ENCODE measurements at regions not wholly inside any gene's neighbourhood (a gene's known extent, or its start where the extent isn't known, plus 50 kb on each side); places are given as distances from the start of the nearest gene placed in this dataset.

DNA sequence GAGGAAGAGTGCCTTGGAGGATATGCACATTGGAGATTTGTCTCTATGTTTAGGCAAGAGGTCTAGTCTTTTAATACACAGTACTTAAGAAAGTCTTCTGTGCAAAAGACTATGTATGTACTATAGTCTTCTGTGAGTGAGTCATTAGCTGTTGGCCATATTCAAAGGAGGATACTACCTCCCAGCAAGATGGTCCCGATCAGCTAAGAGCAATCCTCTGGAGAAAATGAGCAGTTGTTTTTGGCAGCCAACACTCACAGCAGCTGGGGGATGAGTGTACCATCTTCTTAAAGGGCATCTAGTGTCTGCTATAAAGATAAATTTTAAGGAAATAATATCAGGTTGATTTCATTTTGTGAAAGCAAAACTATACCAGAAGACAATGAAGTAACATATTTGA is 487.8 kb downstream of the KCTD12 start:
- Histone ChIP-seq H3K23ac (ENCODE audit: insufficient read length) (no peak overlapping the region), H3K4me2 (ENCODE audit: insufficient read depth in 1 of 2, low read depth in 2 of 2, low read length in 2 of 2) (no peak overlapping the region), H3K79me2 (ENCODE audit: control insufficient read depth in 1 of 2, insufficient read depth in 2 of 2, low read length in 2 of 2) (no peaks in the 10 kb centered on the region), H2BK120ac (replicated peaks; ENCODE audit: low read depth, low read length) (no peak overlapping the region), H2BK15ac (ENCODE audit: low read length) (no peak overlapping the region), H4K20me1 (replicated peaks in 1 of 2; ENCODE audit: control insufficient read depth in 1 of 2, insufficient read depth in 2 of 2, low read length in 2 of 2) (no peaks in the 10 kb centered on the region), H2AK5ac (ENCODE audit: low read depth, low read length) (no peak overlapping the region), H3K9me3 (ENCODE audit: insufficient read depth in 2 of 2, low read depth in 1 of 2, low read length in 1 of 2) (no peaks in the 10 kb centered on the region), H4K91ac (replicated peaks; ENCODE audit: insufficient read length, low read length) (no peak overlapping the region), H3K9ac (replicated peaks in 1 of 4; ENCODE audit: extremely low read depth in 1 of 4, low read depth in 3 of 4, low read length in 3 of 4) (no peak overlapping the region), H3K56ac (replicated peaks; ENCODE audit: insufficient read length, low read depth, low read length) (no peak overlapping the region), H3K27ac (ENCODE audit: low read depth, low read length) (no peak overlapping the region), H3K36me3 (ENCODE audit: control insufficient read depth in 2 of 4, insufficient read depth in 4 of 4, low read length in 3 of 4) (no peaks in the 10 kb centered on the region), H3K4me1 (replicated peaks in 1 of 4; ENCODE audit: control insufficient read depth in 3 of 4, insufficient read depth in 4 of 4, low read length in 3 of 4) (no peaks in the 10 kb centered on the region), H2BK5ac (ENCODE audit: low read depth, low read length) (no peak overlapping the region), H3K14ac (ENCODE audit: insufficient read length) (no peak overlapping the region), H4K8ac (ENCODE audit: extremely low read depth, insufficient read depth, low read length) (no peak overlapping the region), H3K79me1 (ENCODE audit: low read depth, low read length) (no peaks in the 10 kb centered on the region), H3K23me2 (ENCODE audit: low read depth, low read length) (no peaks in the 10 kb centered on the region), H2BK20ac (ENCODE audit: low read length) (no peak overlapping the region), H3K27me3 (replicated peaks in 1 of 4; ENCODE audit: control insufficient read depth in 3 of 4, extremely low read depth in 1 of 4, insufficient read depth in 3 of 4, low read length in 3 of 4) (no peaks in the 10 kb centered on the region), H2BK12ac (ENCODE audit: low read depth, low read length) (no peak overlapping the region), H4K5ac (ENCODE audit: insufficient read length, low read depth, low read length) (no peak overlapping the region), H2AFZ (ENCODE audit: low read length) (no peak overlapping the region), H3K18ac (ENCODE audit: extremely low read depth, low read length) (no peak overlapping the region), H3K4me3 (ENCODE audit: extremely low read depth in 1 of 4, insufficient read depth in 2 of 4, low read depth in 3 of 4, low read length in 4 of 4) (no peak overlapping the region), H3K4ac (replicated peaks; ENCODE audit: insufficient read length, low read depth, low read length) (no peak overlapping the region)
- TF ChIP-seq RNF2 (IDR thresholded peaks at IDR 0.05; ENCODE audit: borderline replicate concordance, low read depth, low read length, missing control alignments, poor library complexity, severe bottlenecking), result no peak
- no peak for TF ChIP-seq SIX5 (IDR thresholded peaks at IDR 0.05; ENCODE audit: low read depth, low read length)
- TF ChIP-seq CHD2 (IDR thresholded peaks at IDR 0.05; ENCODE audit: low read length), result no peak
- TF ChIP-seq POU5F1 (IDR thresholded peaks at IDR 0.05; ENCODE audit: low read depth, low read length), result no peak
- TF ChIP-seq RFX5 (IDR thresholded peaks at IDR 0.05; ENCODE audit: borderline replicate concordance, low read depth, low read length), result no peak
- TF ChIP-seq TCF12 (IDR thresholded peaks at IDR 0.05; ENCODE audit: low read depth, low read length), result no peak
- no peak for TF ChIP-seq JUND (IDR thresholded peaks at IDR 0.05; ENCODE audit: low read length)
- no peak for TF ChIP-seq NRF1 (IDR thresholded peaks at IDR 0.05; ENCODE audit: low read depth, low read length)
- no peak for TF ChIP-seq SP2 (IDR thresholded peaks at IDR 0.05; ENCODE audit: low read length)
- DNase-seq (ENCODE audit: low read depth in 1 of 2, low spot score in 2 of 2) (no peak), FAIRE-seq (no peak)
- ChIA-PET POLR2A (ENCODE audit: partially characterized antibody) (no interaction called here), CTCF (ENCODE audit: partially characterized antibody) (no interaction called here)
- 100% methylated on average over 1 of the region's 1 CpG; no CpG with 5 or more reads in 1 of the 2 experiments for WGBS, 2 experiments (ENCODE audit: extremely low coverage in 1 of 2, insufficient coverage in 1 of 2, insufficient read length in 1 of 2, insufficient replicate concordance in 2 of 2, low coverage in 1 of 2, low lambda C conversion rate in 2 of 2, missing lambda C conversion rate in 1 of 2)

All from H1 (cell line).